ENCODE measurements at regions not wholly inside any gene's neighbourhood (a gene's known extent, or its start where the extent isn't known, plus 50 kb on each side); places are given as distances from the start of the nearest gene placed in this dataset.

- no peak for TF ChIP-seq POLR2AphosphoS5 (IDR thresholded peaks at IDR 0.05; ENCODE audit: borderline replicate concordance, low read depth, low read length)
- no peak for TF ChIP-seq EZH2 (IDR thresholded peaks at IDR 0.05)
- no peak for TF ChIP-seq FOXP2 (optimal IDR thresholded peaks at IDR 0.05; ENCODE audit: control extremely low read depth, extremely low read length, insufficient read depth)
Observed at GRCh38 chr5:143494162-143494561, 90.7 kb upstream of the NR3C1 start.

All from SK-N-MC (cell line).